ENCODE measurements at regions not wholly inside any gene's neighbourhood (a gene's known extent, or its start where the extent isn't known, plus 50 kb on each side); places are given as distances from the start of the nearest gene placed in this dataset.
"Not testable (repeated sequence)": the region's sequence is repeated elsewhere in the genome, so short reads cannot be mapped to it uniquely, and the experiment has no call there.

DNA sequence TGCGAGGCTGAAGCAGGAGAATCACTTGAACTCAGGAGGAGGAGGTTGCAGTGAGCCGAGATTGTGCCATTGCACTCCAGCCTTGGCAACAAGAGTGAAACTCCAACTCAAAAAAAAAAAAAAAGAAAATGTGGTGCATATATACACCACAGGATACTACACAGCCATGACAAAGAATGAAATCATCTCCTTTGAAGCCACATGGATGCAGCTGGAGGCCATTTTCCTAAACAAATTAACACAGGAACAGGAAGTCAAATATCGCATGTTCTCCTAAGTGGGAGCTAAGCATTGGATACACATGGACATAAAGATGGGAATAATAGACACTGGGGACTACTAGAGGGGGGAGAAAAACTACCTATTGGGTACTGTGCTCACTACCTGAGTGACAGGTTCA is 226.9 kb downstream of the SOX2 start:
- TF ChIP-seq, protein P1, sequence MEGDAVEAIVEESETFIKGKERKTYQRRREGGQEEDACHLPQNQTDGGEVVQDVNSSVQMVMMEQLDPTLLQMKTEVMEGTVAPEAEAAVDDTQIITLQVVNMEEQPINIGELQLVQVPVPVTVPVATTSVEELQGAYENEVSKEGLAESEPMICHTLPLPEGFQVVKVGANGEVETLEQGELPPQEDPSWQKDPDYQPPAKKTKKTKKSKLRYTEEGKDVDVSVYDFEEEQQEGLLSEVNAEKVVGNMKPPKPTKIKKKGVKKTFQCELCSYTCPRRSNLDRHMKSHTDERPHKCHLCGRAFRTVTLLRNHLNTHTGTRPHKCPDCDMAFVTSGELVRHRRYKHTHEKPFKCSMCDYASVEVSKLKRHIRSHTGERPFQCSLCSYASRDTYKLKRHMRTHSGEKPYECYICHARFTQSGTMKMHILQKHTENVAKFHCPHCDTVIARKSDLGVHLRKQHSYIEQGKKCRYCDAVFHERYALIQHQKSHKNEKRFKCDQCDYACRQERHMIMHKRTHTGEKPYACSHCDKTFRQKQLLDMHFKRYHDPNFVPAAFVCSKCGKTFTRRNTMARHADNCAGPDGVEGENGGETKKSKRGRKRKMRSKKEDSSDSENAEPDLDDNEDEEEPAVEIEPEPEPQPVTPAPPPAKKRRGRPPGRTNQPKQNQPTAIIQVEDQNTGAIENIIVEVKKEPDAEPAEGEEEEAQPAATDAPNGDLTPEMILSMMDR (IDR thresholded peaks at IDR 0.05; ENCODE audit: insufficient read depth, low read depth, low read length): not testable (repeated sequence)
- TF ChIP-seq EZH2 (IDR thresholded peaks at IDR 0.05; ENCODE audit: insufficient read depth, low read length): not testable (repeated sequence)

Measured in astrocyte (in vitro differentiated cells and primary cell).